ENCODE measurements at regions not wholly inside any gene's neighbourhood (a gene's known extent, or its start where the extent isn't known, plus 50 kb on each side); places are given as distances from the start of the nearest gene placed in this dataset.
A peak's percentile ranks its signal among the peaks of the same experiment; 100 is the strongest.

- no peak overlapping the region for H3K4me3 ChIP-seq (ENCODE audit: low read depth, low read length)
- DNase-seq (ENCODE audit: low read depth): no peak
- TF ChIP-seq, protein P1, sequence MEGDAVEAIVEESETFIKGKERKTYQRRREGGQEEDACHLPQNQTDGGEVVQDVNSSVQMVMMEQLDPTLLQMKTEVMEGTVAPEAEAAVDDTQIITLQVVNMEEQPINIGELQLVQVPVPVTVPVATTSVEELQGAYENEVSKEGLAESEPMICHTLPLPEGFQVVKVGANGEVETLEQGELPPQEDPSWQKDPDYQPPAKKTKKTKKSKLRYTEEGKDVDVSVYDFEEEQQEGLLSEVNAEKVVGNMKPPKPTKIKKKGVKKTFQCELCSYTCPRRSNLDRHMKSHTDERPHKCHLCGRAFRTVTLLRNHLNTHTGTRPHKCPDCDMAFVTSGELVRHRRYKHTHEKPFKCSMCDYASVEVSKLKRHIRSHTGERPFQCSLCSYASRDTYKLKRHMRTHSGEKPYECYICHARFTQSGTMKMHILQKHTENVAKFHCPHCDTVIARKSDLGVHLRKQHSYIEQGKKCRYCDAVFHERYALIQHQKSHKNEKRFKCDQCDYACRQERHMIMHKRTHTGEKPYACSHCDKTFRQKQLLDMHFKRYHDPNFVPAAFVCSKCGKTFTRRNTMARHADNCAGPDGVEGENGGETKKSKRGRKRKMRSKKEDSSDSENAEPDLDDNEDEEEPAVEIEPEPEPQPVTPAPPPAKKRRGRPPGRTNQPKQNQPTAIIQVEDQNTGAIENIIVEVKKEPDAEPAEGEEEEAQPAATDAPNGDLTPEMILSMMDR (IDR thresholded peaks at IDR 0.05; ENCODE audit: insufficient read depth, low read depth, low read length, missing control alignments): no peak
These were observed 676.9 kb upstream of the PCDH20 start for GRCh38 chr13:62092536-62092935.

DNA sequence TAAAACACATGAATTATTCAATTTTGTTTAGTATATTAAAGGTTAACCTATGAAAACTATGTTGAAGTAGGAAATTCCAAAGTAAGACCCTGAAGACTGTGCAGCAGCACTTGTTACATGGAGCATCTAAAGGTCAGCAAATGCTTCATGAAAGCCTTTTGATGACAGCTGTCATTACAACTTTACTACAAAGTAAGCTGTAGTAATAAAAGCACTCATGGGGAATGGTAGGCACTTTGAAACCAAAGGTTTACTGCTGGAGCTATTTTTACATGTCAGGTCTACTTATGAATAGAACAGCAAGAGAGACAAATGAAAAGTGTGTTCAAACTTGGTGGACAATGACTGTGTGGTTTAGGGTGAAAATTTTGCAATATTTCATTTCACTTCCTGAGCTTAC lies 672.5 kb upstream of the PCDH20 start:
- no peak overlapping the region for H3K4me3 ChIP-seq (ENCODE audit: low read depth, low read length)
- TF ChIP-seq, protein P1 (IDR thresholded peaks at IDR 0.05; ENCODE audit: insufficient read depth, low read depth, low read length, missing control alignments): no peak
- DNase-seq (ENCODE audit: low read depth): peak; percentile 3

- H3K4me3 ChIP-seq (ENCODE audit: low read depth, low read length): no peak overlapping the region
- DNase-seq (ENCODE audit: low read depth): no peak
- TF ChIP-seq, protein P1 (IDR thresholded peaks at IDR 0.05; ENCODE audit: insufficient read depth, low read depth, low read length, missing control alignments): no peak
These were observed 671.5 kb upstream of the PCDH20 start for GRCh38 chr13:62087124-62087523.

DNA sequence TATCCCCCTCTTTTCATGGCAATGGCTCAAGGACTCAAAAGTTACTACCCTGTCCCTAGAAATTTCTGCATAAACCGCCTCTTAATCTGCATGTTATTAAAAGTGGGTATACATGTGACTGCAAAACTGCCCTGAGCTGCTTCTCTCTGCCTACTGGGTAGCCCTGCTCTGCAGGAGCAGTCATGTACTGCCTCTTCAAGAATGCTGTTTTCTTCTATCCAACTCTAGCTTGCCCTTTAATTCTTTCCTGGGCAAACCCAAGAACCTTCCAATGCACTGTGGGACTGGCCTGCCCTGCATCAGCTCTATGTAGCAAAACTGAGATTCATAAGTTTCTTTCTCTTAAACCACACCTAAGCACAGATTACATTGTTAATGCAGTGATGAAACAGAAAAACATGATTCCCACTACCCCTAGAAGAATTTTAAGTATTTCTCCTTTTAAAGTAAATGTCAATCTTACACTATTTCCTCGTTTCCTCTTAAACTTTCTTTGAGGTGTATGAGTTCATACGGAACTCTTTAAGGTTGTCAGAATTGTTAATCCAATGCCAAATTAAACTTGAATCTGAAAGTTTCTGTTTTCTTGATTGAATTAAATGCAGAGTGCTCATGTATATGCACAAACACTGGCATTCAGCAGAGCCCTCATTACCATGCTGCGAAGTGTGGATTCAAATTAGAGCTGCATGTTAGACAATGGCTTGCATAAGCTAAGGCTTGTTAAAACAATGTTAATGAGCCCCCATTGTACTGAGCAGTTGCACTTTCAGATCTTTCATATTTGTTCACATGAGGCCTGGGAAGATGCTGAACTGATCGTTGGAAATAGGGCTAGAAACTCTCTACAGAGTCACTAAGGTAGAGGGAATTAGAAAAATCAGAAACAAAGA lies 669.9 kb upstream of the PCDH20 start:
- H3K4me3 ChIP-seq (ENCODE audit: low read depth, low read length): no peak overlapping the region
- DNase-seq (ENCODE audit: low read depth): no peak
- TF ChIP-seq, protein P1 (IDR thresholded peaks at IDR 0.05; ENCODE audit: insufficient read depth, low read depth, low read length, missing control alignments): no peak

DNA sequence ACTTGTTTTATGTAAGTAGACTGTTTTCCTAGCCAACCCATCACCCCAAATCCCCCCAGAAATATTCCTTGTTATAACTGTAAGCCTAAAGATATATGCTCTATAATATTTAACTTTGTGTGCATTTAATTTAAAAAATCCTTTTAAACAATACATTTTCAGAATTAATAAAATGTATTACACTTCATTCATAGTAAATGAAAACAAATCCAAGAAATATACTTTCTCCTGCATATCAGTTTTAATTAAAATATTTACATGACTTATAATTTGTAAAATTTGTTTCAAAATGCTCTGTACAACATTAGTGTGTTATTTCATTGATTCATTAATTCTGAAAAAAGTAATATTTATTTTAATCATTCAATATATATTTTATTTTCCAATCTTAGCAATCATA lies 669.1 kb upstream of the PCDH20 start:
- no peak for DNase-seq (ENCODE audit: low read depth)
- no peak overlapping the region for H3K4me3 ChIP-seq (ENCODE audit: low read depth, low read length)
- TF ChIP-seq, protein P1 (IDR thresholded peaks at IDR 0.05; ENCODE audit: insufficient read depth, low read depth, low read length, missing control alignments): no peak

GRCh38 chr13:62067821-62068220 lies 652.2 kb upstream of the PCDH20 start:
- no peak overlapping the region for H3K4me3 ChIP-seq (ENCODE audit: low read depth, low read length)
- no peak for DNase-seq (ENCODE audit: low read depth)
- TF ChIP-seq, protein P1 (IDR thresholded peaks at IDR 0.05; ENCODE audit: insufficient read depth, low read depth, low read length, missing control alignments): no peak

- H3K4me3 ChIP-seq (ENCODE audit: low read depth, low read length): no peak overlapping the region
- no peak for DNase-seq (ENCODE audit: low read depth)
- TF ChIP-seq, protein P1 (IDR thresholded peaks at IDR 0.05; ENCODE audit: insufficient read depth, low read depth, low read length, missing control alignments): no peak
These were observed 649.4 kb upstream of the PCDH20 start for GRCh38 chr13:62065016-62065415.
